ENCODE measurements at regions not wholly inside any gene's neighbourhood (a gene's known extent, or its start where the extent isn't known, plus 50 kb on each side); places are given as distances from the start of the nearest gene placed in this dataset.

GRCh38 chr6:79330704-79331103 is 96.2 kb upstream of the HMGN3 start:
- DNase-seq (ENCODE audit: low read depth) = no peak
- TF ChIP-seq, protein P1, sequence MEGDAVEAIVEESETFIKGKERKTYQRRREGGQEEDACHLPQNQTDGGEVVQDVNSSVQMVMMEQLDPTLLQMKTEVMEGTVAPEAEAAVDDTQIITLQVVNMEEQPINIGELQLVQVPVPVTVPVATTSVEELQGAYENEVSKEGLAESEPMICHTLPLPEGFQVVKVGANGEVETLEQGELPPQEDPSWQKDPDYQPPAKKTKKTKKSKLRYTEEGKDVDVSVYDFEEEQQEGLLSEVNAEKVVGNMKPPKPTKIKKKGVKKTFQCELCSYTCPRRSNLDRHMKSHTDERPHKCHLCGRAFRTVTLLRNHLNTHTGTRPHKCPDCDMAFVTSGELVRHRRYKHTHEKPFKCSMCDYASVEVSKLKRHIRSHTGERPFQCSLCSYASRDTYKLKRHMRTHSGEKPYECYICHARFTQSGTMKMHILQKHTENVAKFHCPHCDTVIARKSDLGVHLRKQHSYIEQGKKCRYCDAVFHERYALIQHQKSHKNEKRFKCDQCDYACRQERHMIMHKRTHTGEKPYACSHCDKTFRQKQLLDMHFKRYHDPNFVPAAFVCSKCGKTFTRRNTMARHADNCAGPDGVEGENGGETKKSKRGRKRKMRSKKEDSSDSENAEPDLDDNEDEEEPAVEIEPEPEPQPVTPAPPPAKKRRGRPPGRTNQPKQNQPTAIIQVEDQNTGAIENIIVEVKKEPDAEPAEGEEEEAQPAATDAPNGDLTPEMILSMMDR (conservative IDR thresholded peaks at IDR 0.05; ENCODE audit: low read depth, low read length) = no peak
- no peak overlapping the region for H3K4me3 ChIP-seq (ENCODE audit: low read depth, low read length)

DNA sequence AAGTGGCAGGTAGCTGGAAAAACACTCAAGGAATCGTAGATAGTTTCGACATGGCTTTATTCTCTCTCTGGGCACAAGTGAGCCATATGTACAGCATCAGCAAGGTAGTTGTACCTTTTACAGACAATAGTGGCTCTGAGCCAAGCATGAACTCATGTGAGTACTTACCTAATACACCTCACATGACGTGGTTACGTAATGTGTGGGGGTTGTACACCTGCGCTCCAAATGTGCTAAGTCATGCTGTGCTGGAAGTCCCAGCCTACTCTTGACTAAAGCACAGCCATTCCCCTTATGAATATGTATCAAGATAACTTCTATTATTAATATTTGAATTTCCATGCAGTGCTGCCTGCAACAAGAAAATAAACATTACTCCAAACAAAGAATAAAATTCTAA is 78.8 kb upstream of the HMGN3 start:
- TF ChIP-seq, protein P1 (conservative IDR thresholded peaks at IDR 0.05; ENCODE audit: low read depth, low read length) = no peak
- no peak overlapping the region for H3K4me3 ChIP-seq (ENCODE audit: low read depth, low read length)
- DNase-seq (ENCODE audit: low read depth) = no peak

DNA sequence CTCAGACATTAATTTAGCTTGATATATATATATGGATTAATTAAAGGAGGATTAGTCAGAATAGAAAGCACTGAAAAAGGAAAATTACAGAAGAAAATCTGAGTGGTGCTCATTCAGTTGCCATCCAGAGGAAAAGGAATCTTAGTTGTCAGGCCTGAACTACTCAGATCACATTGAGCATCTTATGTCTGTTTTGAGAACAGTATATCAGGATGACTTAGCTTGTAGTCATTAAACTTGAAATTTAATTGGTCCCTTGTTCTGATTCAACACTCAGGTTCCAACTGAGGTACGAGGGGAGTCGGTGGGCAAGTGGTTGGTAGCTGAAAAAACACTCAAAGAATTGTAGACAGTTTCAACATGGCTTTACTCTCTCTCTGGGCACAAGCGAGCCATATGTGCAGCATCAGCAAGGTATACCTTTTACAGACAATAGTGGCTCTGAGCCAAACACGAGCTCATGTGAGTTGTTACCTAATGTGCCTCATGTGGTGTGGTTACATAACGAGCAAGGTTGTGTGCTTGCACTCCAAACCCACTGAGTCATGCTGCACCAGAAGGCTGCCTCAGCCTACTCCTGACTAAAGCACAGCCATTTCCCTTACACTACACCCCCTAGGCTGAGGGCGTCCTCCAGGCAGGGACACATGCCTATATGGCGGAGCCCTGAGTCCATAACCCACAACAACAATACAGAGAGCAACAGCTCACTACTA is 73.0 kb upstream of the HMGN3 start:
- TF ChIP-seq, protein P1 (conservative IDR thresholded peaks at IDR 0.05; ENCODE audit: low read depth, low read length) = no peak
- DNase-seq (ENCODE audit: low read depth) = peak; percentile 63

GRCh38 chr6:79305020-79305419 is 70.5 kb upstream of the HMGN3 start:
- TF ChIP-seq, protein P1 (conservative IDR thresholded peaks at IDR 0.05; ENCODE audit: low read depth, low read length) = no peak
- DNase-seq (ENCODE audit: low read depth) = no peak
- no peak overlapping the region for H3K4me3 ChIP-seq (ENCODE audit: low read depth, low read length)

More for the DNA sequence above, 73.0 kb upstream of the HMGN3 start:
- no peak overlapping the region for H3K4me3 ChIP-seq (ENCODE audit: low read depth, low read length)

DNA sequence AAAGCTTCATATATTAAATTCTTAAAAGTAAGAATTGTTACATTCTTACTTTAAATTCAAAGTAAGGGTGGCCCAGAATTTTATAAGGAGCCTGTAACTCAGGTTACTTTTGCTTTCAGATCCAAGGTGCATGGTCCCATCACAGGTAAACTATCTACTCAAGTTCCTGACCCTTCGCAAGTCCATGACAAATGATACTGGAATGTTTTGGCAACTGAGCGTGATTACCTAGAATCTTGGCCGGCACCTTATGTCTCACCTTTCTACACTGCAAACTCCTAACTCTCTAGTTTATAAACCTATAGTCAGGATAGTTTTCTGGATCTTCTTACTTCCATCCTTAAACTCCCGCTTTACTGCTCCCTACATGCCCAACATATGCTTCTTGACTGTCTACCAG is 67.9 kb upstream of the HMGN3 start:
- TF ChIP-seq, protein P1 (conservative IDR thresholded peaks at IDR 0.05; ENCODE audit: low read depth, low read length) = no peak
- no peak overlapping the region for H3K4me3 ChIP-seq (ENCODE audit: low read depth, low read length)
- DNase-seq (ENCODE audit: low read depth) = no peak

GRCh38 chr6:79301290-79301689 is 66.8 kb upstream of the HMGN3 start:
- TF ChIP-seq, protein P1 (conservative IDR thresholded peaks at IDR 0.05; ENCODE audit: low read depth, low read length) = no peak
- DNase-seq (ENCODE audit: low read depth) = no peak
- no peak overlapping the region for H3K4me3 ChIP-seq (ENCODE audit: low read depth, low read length)

DNA sequence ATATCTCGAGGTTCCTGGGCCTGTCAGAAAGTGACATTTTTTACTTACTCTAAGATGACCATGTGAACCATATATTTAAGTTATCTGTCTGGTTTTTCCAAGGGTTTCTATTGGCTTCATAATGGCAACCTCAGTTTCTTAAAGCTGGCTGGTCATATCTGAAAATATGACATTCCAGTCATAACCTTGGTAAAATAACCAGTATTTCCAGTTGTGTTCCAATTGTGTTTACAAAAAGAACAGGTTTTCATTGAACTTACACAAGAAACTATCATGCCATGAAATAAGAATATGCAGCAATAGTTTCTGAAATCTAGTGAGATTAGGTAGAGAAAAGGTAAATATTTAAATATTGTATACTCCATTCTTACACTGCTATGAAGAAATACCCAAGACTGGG is 61.7 kb upstream of the HMGN3 start:
- TF ChIP-seq, protein P1 (conservative IDR thresholded peaks at IDR 0.05; ENCODE audit: low read depth, low read length) = no peak
- DNase-seq (ENCODE audit: low read depth) = no peak
- no peak overlapping the region for H3K4me3 ChIP-seq (ENCODE audit: low read depth, low read length)

Data from choroid plexus epithelial cell (primary cell).